NCI-H748 (cell line): ENCODE measurements at regions not wholly inside any gene's neighbourhood (a gene's known extent, or its start where the extent isn't known, plus 50 kb on each side); places are given as distances from the start of the nearest gene placed in this dataset.
"Not testable (repeated sequence)": the region's sequence is repeated elsewhere in the genome, so short reads cannot be mapped to it uniquely, and the experiment has no call there.

Source experiments
- DNase-seq: peaks from one replicate; lab custom pipeline; 2025; ENCODE audit not compliant: unreplicated experiment; lab: John Stamatoyannopoulos, UW

GRCh38 chr9:6105738-6106137, 90.3 kb upstream of the RANBP6 start:
- no peak for DNase-seq

GRCh38 chr9:6104406-6104805, 89.0 kb upstream of the RANBP6 start:
- not testable (repeated sequence) for DNase-seq

GRCh38 chr9:6103911-6104310, 88.5 kb upstream of the RANBP6 start:
- not testable (repeated sequence) for DNase-seq

GRCh38 chr9:6102336-6102987, 87.0 kb upstream of the RANBP6 start:
- DNase-seq, result not testable (repeated sequence)

GRCh38 chr9:6101725-6102124, 86.3 kb upstream of the RANBP6 start:
- not testable (repeated sequence) for DNase-seq

GRCh38 chr9:6099346-6099745, 83.9 kb upstream of the RANBP6 start:
- DNase-seq, result not testable (repeated sequence)

GRCh38 chr9:6098431-6098830, 83.0 kb upstream of the RANBP6 start:
- DNase-seq, result no peak

GRCh38 chr9:6096821-6097220, 81.4 kb upstream of the RANBP6 start:
- no peak for DNase-seq

GRCh38 chr9:6090277-6091210, 75.1 kb upstream of the RANBP6 start:
- DNase-seq, result no peak

GRCh38 chr9:6089300-6089699, 73.9 kb upstream of the RANBP6 start:
- no peak for DNase-seq

- DNase-seq, result no peak
Measured at GRCh38 chr9:6086006-6086655, 70.7 kb upstream of the RANBP6 start.

GRCh38 chr9:6080154-6080716, 64.8 kb upstream of the RANBP6 start:
- DNase-seq, result peak; percentile 98

GRCh38 chr9:6079386-6079785, 64.0 kb upstream of the RANBP6 start:
- DNase-seq, result peak; percentile 42

GRCh38 chr9:6078382-6079105, 63.1 kb upstream of the RANBP6 start:
- DNase-seq, result no peak

GRCh38 chr9:6076851-6077250, 61.4 kb upstream of the RANBP6 start:
- DNase-seq, result no peak

- no peak for DNase-seq
Measured at GRCh38 chr9:6073731-6074130, 58.3 kb upstream of the RANBP6 start.

- no peak for DNase-seq
Measured at GRCh38 chr9:6072865-6073264, 57.4 kb upstream of the RANBP6 start.

- no peak for DNase-seq
Measured at GRCh38 chr9:6072453-6072852, 57.0 kb upstream of the RANBP6 start.

- no peak for DNase-seq
Measured at GRCh38 chr9:6068983-6069382, 53.6 kb upstream of the RANBP6 start.

GRCh38 chr9:6067426-6067825, 52.0 kb upstream of the RANBP6 start:
- DNase-seq, result no peak
